ENCODE measurements at regions not wholly inside any gene's neighbourhood (a gene's known extent, or its start where the extent isn't known, plus 50 kb on each side); places are given as distances from the start of the nearest gene placed in this dataset.

GRCh38 chr2:18180912-18181311 lies 302.4 kb downstream of the KCNS3 start:
- in situ Hi-C loops (cut with MboI; ENCODE audit: low sequenced_read_pairs, unreplicated experiment), result no loop called here
- DNase-seq (ENCODE audit: low spot score), result no peak
- TF ChIP-seq, protein P1, sequence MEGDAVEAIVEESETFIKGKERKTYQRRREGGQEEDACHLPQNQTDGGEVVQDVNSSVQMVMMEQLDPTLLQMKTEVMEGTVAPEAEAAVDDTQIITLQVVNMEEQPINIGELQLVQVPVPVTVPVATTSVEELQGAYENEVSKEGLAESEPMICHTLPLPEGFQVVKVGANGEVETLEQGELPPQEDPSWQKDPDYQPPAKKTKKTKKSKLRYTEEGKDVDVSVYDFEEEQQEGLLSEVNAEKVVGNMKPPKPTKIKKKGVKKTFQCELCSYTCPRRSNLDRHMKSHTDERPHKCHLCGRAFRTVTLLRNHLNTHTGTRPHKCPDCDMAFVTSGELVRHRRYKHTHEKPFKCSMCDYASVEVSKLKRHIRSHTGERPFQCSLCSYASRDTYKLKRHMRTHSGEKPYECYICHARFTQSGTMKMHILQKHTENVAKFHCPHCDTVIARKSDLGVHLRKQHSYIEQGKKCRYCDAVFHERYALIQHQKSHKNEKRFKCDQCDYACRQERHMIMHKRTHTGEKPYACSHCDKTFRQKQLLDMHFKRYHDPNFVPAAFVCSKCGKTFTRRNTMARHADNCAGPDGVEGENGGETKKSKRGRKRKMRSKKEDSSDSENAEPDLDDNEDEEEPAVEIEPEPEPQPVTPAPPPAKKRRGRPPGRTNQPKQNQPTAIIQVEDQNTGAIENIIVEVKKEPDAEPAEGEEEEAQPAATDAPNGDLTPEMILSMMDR (IDR thresholded peaks at IDR 0.05; ENCODE audit: borderline replicate concordance, control extremely low read depth, extremely low read depth, insufficient read depth, missing control alignments), result no peak

DNA sequence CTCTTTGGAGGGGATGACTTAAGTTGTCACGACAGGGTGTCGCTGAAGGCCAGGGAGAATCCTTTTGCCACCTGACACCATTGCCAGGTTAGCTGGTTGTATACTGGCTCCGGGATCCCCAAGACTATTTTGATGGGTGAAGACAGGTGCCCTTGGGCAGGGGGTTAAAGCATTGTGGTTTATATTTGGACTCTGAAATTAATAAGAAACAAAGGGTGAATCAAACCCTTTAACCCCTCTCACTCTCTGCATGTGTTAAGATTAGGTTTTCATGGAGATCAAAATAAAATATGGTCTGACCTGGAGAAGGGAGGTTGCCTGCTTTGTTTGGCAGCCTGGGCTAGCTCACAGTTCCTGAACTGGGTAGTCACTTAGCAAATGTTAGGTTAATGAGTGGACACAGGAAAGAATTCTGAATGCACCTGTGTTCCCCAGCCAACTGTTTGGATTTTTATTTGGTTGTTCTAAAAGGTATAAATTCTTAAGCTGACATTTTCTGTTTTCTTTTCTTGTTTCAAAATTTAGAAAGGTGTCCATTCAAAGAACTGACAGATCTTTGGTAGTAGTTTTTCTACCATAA lies 301.7 kb downstream of the KCNS3 start:
- TF ChIP-seq, protein P1 (IDR thresholded peaks at IDR 0.05; ENCODE audit: borderline replicate concordance, control extremely low read depth, extremely low read depth, insufficient read depth, missing control alignments), result no peak
- no peak for DNase-seq (ENCODE audit: low spot score)
- in situ Hi-C loops (cut with MboI; ENCODE audit: low sequenced_read_pairs, unreplicated experiment), result no loop called here

- DNase-seq (ENCODE audit: low spot score), result peak; percentile 45
- TF ChIP-seq, protein P1 (IDR thresholded peaks at IDR 0.05; ENCODE audit: borderline replicate concordance, control extremely low read depth, extremely low read depth, insufficient read depth, missing control alignments), result peak; percentile 71
- in situ Hi-C loops (cut with MboI; ENCODE audit: low sequenced_read_pairs, unreplicated experiment), result no loop called here
Measured at GRCh38 chr2:18178736-18179349, 300.4 kb downstream of the KCNS3 start.

- in situ Hi-C loops (cut with MboI; ENCODE audit: low sequenced_read_pairs, unreplicated experiment), result no loop called here
- DNase-seq (ENCODE audit: low spot score), result no peak
- TF ChIP-seq, protein P1 (IDR thresholded peaks at IDR 0.05; ENCODE audit: borderline replicate concordance, control extremely low read depth, extremely low read depth, insufficient read depth, missing control alignments), result no peak
Measured at GRCh38 chr2:18176679-18177215, 298.3 kb downstream of the KCNS3 start.

GRCh38 chr2:18172607-18173006 lies 294.1 kb downstream of the KCNS3 start:
- TF ChIP-seq, protein P1 (IDR thresholded peaks at IDR 0.05; ENCODE audit: borderline replicate concordance, control extremely low read depth, extremely low read depth, insufficient read depth, missing control alignments), result no peak
- DNase-seq (ENCODE audit: low spot score), result no peak
- in situ Hi-C loops (cut with MboI; ENCODE audit: low sequenced_read_pairs, unreplicated experiment), result loop anchor here (25.0 kb wide), 1 partner anchor 310 kb away; no protein-coding TSS in a partner anchor

GRCh38 chr2:18171191-18172139 lies 293.0 kb downstream of the KCNS3 start:
- in situ Hi-C loops (cut with MboI; ENCODE audit: low sequenced_read_pairs, unreplicated experiment), result loop anchor here (25.0 kb wide), 1 partner anchor 309 kb away; no protein-coding TSS in a partner anchor
- TF ChIP-seq, protein P1 (IDR thresholded peaks at IDR 0.05; ENCODE audit: borderline replicate concordance, control extremely low read depth, extremely low read depth, insufficient read depth, missing control alignments), result no peak
- no peak for DNase-seq (ENCODE audit: low spot score)

Data from GM13976 (cell line).